HG02759 (cell line): ENCODE measurements at regions not wholly inside any gene's neighbourhood (a gene's known extent, or its start where the extent isn't known, plus 50 kb on each side); places are given as distances from the start of the nearest gene placed in this dataset.
A peak's percentile ranks its signal among the peaks of the same experiment; 100 is the strongest.

ENCODE experiments used
- ATAC-seq: cut with Tn5 transposase; IDR thresholded peaks from one replicate; pipeline ENCODE4 v1.9.1; 2021; ENCODE audit warnings: mild to moderate bottlenecking, moderate library complexity; ENCODE audit not compliant: unreplicated experiment

DNA sequence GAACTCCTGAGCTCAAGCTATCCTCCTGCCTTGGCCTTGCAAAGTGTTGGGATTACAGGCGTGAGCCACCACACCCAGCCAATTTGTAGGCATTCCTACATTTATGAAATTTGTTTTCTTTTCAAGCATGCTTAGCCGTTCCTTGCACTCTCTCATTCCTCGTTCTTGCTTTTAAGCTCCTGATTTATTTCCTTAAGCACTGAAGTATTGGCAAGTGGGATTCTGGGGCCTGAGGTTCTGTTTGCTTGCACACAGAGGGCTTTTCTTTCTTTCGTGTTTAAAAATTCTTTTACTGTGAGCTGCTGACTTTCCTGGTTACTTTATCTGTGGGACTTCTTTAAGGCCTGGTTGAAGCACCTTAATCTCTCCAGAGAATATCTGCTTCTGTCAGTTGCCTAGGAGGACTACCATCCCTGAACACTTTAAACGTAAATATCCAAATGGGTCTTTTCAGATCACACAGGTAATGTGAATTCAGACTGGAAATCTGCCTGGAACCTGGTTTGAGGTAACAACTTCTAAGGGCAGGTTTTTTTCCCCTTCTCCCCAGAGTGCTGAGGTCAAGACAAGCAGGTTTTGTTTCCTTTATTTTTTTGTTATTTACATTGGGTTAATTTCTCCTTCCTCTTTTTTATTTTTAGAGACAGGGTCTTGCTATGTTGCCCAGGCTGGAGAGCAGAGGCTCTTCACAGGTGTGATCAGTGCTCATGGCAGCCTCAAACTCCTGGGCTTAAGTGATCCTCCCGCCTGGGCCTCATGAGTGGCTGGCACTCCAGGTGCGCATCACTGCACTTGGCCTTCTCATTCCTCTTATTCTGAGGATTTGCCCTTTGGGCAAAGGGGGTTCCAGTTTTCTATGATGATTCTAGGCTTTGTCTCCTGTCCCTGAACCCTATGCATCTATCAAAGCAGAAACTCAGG, 102.9 kb downstream of the PFKFB3 start:
- no peak for ATAC-seq

- ATAC-seq: no peak
These were observed 104.2 kb downstream of the PFKFB3 start for GRCh38 chr10:6306917-6307316.

DNA sequence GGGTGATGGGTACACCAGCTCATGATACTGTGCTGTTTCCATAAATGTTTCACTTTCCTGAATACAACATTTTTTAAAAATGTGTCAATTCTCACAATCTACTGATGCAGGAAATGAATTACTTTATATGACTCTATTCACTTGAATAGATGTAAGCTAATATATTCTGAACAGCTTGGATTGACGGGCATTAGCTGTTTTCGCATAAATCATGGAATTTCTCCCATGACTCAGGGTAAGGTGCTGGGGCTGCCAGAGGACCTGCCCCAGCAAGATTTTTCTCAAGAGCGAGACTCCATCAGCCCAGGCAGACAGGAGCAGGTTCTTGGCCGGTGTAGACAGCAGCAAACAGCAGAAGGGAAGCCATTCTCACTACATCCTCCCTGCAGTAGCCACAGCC, 107.1 kb downstream of the PFKFB3 start:
- ATAC-seq: no peak

- no peak for ATAC-seq
These were observed 108.2 kb downstream of the PFKFB3 start for GRCh38 chr10:6310977-6311376.

DNA sequence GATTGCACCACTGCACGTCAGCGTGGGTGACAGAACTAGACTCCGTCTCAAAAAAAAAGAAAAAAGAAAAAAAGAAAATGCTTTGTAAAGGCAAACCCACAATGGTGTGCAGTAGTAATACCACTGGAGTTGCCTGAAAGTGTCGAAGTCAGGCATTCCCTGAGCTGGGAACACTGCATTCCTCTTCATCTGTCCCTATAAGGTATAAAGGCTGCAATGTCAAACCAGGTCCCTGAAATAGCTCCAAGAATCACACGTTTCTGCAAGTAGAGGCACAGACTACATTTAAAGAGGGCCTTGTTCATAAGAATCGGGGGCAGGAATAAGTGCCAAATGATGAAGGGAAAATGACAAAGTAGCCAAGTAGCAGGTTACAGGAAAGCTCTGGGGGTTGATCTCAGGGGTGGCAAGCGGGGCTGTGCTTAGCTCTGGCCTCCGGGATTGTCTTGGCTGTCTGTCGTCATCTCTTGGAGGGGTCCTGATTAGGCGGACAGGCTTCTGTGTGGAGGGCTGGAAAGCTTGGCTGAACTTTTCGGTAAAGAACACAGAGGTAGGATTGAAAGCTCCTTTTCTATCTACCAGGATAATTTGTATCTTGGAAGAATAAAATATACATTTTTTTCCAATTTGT, 109.1 kb downstream of the PFKFB3 start:
- ATAC-seq: no peak

GRCh38 chr10:6312636-6313035, 109.9 kb downstream of the PFKFB3 start:
- no peak for ATAC-seq

DNA sequence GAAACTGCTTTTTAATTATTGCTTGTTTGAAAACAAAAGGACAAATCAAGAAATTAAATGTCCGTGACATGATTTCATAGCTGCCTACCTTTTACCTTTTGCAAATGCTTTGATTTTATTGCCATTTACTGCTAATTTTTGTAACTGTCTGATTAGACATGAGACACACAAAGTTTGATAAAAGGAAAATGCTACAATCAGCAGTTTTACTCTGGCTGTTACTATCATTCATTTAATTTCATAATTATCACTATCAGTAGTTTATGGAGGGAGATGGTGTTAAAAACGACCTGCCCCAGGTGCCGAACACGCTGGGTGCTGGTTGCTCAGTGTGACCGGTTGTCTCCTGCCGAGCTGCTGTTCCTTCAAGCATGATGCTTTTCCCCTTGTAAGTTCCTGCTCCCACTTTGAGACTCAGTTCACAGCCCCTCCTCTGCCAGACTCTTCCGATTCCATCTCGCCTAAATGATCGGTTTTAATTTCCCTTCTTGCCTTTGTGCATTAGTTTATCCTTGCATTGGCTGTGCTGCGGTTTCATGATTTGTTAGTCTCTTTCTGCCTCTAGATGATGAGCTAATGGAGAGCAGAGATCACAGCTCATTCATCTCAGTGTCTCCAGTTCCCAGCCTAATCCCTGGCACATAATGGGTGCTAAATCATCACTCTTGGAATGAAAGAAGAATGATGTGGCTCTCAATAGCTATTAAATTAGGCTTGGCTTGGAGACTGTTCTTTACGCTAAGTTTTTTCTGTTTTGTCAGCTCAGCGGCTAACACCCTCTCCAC, 110.6 kb downstream of the PFKFB3 start:
- ATAC-seq: no peak

DNA sequence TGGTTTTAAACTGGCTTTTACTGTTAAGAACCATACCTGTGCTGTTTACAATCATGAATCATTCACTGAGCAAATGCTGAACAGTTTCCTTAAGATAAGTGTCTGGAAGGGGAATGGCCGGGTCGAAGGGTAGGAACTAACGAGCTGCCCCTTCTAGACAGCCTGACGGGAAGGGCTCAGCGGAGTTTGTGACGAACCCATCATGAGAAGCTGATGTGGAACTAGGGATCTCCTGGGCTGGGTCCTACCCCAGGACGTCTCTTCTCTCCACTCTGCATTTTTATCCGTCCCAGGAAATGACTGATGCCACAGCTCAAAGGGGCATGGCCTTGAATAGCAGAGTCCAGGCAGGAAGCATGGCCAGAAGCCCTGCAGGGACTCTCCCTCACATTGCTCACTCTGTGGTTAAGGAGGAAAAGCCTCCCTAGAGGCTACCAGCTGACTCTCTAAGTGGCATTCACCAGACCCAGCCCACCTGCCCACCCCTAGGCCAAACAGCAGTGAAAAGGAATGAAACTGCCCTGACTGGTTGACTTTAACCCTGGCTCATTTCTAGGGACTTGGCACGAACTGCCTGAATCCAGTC, 112.0 kb downstream of the PFKFB3 start:
- ATAC-seq: no peak

DNA sequence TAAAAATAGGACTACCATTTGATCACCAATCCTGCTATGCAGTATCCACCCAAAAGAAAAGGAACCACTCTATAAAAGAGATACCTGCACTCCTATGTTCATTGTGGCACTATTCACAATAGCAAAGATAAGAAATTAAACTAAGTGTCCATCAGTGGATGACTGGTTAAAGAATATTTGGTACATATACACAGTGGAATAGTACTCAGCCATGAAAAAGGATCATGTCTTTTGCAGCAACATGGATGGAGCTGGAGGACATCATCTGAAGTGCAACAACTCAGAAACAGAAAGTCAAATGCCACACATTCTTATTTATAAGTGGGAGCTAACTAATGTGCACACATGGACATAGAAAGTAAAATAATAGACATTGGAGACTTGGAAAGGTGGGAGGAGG, 116.4 kb downstream of the PFKFB3 start:
- ATAC-seq: no peak

- ATAC-seq: peak; percentile 92
These were observed 117.7 kb downstream of the PFKFB3 start for GRCh38 chr10:6320320-6321010.

GRCh38 chr10:6321880-6322279, 119.1 kb downstream of the PFKFB3 start:
- ATAC-seq: no peak

DNA sequence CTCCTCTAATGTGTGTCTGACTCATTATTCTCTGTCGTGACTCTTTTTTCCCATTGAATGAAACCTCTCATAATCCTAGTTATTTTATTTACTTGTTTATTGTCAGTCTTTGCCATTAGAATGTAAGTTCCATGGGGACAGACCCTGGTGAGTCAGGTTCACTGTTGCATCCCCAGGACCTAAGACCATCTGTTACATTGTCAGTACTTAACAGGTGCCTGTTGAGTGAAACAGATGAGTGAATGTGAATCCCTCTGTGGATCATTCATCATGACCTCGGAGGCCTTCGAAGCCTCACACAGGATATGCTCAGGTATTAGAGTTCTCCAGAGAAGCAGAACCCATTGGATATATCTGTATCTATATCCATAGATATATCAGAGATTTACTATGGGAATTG, 120.1 kb downstream of the PFKFB3 start:
- no peak for ATAC-seq

DNA sequence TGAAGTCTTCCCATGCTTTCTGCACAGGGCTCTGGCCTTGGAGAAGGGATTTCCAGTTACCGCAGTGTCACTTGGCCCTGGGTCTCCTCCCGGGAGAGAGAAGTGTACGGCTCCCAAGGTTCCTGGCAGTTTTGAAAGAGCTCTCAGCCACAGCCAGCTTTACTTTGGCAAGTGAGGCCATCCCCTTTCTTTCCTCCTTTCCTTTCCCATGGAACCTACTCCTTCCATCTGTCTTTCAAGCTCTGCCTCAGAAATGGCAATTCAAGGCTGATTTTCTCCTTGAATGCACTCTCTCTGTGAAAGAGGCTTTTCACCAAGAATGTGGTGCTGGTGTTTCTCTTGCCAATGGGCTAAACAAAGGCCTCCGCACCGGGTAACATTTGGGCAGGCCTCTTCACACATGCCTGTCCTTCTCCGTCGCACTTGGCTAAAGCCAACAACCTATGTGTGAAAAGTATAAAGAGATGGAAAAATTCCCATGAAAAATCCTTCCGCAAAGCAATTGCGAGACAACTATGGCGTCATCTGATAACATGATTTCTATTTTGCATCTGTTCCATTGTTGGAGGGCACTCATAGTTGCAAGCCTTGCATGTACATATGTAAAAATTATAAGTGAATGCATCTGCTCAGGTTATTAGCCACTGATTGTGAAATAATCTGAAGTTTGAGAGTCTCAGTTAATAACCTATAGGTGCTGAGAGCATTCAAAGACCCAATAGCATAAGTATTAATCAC, 125.4 kb downstream of the PFKFB3 start:
- no peak for ATAC-seq

- ATAC-seq: no peak
These were observed 126.1 kb downstream of the PFKFB3 start for GRCh38 chr10:6328699-6329423.

GRCh38 chr10:6333086-6333485, 130.4 kb downstream of the PFKFB3 start:
- no peak for ATAC-seq

DNA sequence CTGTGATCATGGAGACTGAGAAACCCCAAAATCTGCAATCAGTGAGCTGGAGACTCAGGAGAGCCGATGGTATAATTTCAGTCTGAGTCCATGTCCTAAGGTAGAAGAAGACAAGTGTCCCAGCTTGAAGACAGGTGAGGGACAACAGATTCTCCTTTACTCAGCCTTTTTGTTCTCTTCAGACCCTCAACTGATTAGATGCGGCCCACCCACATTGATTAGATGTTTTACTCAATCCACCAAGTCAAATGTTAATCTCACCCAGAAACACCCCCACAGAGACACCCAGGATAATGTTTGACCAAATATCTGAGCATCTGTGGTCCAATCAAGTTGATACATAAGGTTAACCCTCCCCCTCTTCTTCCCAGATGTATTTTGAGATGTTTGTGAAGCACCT, 131.2 kb downstream of the PFKFB3 start:
- no peak for ATAC-seq

GRCh38 chr10:6336016-6336415, 133.3 kb downstream of the PFKFB3 start:
- no peak for ATAC-seq

DNA sequence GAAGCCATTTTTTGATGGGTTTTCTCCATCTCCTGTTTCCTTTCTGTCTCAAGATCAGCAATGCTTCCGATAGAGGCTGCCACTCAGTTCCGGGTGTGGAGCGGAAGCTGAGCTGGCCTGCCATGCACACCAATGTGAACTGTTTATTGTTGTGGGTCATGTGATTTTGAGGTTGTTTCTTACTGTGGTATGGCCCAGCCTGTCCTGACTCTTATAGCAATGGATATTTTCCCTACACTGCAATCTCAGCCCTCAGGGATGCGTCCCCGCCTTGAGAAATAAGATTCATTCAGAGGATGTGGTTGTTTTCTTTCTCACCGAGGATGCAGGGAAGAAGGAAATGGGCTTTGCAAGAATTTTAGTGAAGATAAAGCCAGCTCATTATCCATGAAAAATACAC, 134.7 kb downstream of the PFKFB3 start:
- ATAC-seq: no peak

- no peak for ATAC-seq
These were observed 135.6 kb downstream of the PFKFB3 start for GRCh38 chr10:6338361-6338760.
